OCI-LY1 (cell line): ENCODE measurements at regions not wholly inside any gene's neighbourhood (a gene's known extent, or its start where the extent isn't known, plus 50 kb on each side); places are given as distances from the start of the nearest gene placed in this dataset.

Source experiments
- EZH2 ChIP-seq: fragments of 200-600 bp; sonication (generic), shearing (Covaris generic); IDR thresholded peaks from 2 replicates; pipeline ENCODE4 v1.8.0; 2017; ENCODE audit warnings: borderline replicate concordance, mixed run types, mild to moderate bottlenecking, antibody characterized with exemption, low read length, moderate library complexity, mixed read lengths
- TF ChIP-seq, protein P1 (sequence below): fragments of 200-600 bp; sonication (generic), shearing (Covaris generic); IDR thresholded peaks from 2 replicates; pipeline ENCODE4 v1.5.1; 2017; ENCODE audit warnings: mild to moderate bottlenecking, antibody characterized with exemption, low read length, moderate library complexity, mixed read lengths

GRCh38 chr11:129680907-129681306 lies 134.7 kb upstream of the TMEM45B start:
- TF ChIP-seq, protein P1, sequence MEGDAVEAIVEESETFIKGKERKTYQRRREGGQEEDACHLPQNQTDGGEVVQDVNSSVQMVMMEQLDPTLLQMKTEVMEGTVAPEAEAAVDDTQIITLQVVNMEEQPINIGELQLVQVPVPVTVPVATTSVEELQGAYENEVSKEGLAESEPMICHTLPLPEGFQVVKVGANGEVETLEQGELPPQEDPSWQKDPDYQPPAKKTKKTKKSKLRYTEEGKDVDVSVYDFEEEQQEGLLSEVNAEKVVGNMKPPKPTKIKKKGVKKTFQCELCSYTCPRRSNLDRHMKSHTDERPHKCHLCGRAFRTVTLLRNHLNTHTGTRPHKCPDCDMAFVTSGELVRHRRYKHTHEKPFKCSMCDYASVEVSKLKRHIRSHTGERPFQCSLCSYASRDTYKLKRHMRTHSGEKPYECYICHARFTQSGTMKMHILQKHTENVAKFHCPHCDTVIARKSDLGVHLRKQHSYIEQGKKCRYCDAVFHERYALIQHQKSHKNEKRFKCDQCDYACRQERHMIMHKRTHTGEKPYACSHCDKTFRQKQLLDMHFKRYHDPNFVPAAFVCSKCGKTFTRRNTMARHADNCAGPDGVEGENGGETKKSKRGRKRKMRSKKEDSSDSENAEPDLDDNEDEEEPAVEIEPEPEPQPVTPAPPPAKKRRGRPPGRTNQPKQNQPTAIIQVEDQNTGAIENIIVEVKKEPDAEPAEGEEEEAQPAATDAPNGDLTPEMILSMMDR = no peak
- no peak for TF ChIP-seq EZH2
